GM18951 (cell line): ENCODE measurements at regions not wholly inside any gene's neighbourhood (a gene's known extent, or its start where the extent isn't known, plus 50 kb on each side); places are given as distances from the start of the nearest gene placed in this dataset.
"Not testable (repeated sequence)": the region's sequence is repeated elsewhere in the genome, so short reads cannot be mapped to it uniquely, and the experiment has no call there.

Source experiments
- POLR2A ChIP-seq: IDR thresholded peaks from 4 replicates; pipeline ENCODE4 v1.6.1; 2011; ENCODE audit warnings: mild to moderate bottlenecking; ENCODE audit not compliant: insufficient read length, insufficient read depth; ENCODE audit errors: extremely low read depth
- in situ Hi-C: fragments of 300-500 bp; cut with MboI; formaldehyde crosslinking; loops from one replicate; pipeline ENCODE4 v1.12.0; 2022; ENCODE audit warnings: low sequenced_read_pairs, mixed read lengths, inconsistent platforms; ENCODE audit not compliant: unreplicated experiment

DNA sequence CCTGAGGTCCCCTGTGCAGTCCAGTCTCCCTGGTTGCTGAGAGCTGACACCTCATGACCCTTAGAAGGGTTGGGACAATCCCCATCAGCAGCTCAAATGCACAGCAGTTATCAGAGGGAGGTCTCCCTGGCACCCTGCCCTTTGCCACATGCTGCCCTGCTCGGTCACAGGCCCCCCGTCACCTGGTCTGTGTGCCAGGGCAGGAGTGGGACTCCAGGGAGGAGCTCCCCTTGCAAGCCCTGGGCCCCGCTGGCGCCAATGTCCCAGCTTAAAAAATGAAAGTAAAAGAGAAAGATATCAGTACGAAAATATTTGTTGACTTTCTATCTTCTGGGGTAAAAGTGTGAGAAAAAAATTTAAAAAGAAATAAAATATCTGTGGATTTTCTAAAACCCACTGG is 68.1 kb upstream of the SLC22A16 start:
- no peak for TF ChIP-seq POLR2A
- in situ Hi-C loops: no loop called here

DNA sequence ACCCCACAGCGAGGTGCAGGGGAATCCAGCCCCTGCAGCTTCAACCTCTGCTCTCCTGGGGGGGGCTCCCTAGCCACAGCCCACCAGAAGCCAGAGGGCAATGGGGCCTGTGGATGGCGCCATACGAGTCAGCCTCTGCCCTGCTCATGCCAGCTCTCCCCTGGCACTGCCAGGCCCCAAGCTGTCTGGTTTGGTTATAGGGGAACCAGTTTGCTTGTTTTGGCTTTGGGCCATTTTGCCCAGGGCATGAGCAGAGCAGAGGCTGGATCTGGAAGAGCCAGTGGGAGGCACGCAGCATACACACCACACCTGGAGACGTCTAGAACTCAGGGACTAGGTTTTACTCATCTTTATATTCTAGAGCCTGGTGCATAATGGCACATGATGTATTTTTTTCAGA is 66.7 kb upstream of the SLC22A16 start:
- no peak for TF ChIP-seq POLR2A
- in situ Hi-C loops: no loop called here

DNA sequence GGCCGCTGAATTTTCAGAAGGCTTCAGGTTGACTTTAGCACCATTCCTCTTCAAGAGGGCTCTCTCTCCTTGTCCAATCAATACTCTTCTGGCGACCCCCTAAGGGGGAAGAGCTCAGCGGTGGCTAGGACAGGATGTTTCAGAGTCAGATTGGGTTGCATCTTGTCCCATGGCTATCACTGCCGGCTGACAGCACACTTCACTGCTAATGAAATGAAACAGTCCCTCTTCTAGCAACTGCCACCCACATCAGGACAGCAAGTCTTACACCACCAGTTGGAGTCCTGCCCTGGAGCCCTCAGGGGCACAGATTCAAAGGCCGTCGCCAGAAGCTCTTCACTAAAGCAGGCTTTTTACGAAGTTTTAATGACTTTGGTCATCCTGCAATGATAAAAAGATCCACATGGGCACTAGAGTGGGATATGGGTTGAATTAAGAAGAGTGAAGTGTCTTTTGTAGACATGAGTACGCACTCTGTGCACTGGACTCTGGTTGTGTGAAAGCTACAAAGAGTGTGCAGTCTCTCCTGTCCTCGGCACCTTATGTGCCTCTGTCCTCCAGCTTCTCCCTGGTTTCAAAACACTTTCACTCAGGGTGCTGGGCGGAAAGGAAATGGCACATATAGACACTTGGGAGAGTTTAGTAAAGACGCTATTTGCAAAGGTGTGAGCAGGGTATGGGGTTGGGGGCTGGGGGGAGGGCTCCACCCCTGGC is 66.1 kb upstream of the SLC22A16 start:
- in situ Hi-C loops: no loop called here
- no peak for TF ChIP-seq POLR2A

DNA sequence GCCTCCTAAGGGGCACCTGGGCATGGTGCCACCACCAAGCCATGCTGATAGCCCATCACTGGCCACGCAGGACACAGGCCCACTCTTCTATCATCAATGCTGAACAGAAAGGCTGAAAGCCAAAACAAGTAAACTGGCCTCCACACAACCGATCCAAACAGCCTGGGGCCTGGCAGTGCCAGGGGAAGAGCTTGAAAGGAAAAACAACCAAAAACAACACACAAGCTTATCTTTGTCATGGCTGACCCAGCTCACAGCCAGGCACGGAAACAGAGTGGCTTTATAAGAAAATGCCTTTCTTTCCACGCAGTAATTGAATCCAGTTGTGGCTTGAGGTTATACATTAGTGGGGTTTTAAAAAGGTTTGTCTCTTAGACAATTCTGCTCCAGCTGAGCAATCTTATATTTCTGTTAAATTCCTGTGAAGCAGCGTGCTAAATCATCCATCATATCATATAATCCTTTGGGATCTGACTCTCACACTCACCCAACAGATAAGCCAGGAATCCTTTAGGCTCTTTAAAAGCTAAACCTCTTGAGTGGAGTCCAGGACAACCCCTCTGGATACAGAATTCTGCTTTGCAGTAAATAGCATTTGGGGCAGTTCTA is 65.4 kb upstream of the SLC22A16 start:
- in situ Hi-C loops: no loop called here

DNA sequence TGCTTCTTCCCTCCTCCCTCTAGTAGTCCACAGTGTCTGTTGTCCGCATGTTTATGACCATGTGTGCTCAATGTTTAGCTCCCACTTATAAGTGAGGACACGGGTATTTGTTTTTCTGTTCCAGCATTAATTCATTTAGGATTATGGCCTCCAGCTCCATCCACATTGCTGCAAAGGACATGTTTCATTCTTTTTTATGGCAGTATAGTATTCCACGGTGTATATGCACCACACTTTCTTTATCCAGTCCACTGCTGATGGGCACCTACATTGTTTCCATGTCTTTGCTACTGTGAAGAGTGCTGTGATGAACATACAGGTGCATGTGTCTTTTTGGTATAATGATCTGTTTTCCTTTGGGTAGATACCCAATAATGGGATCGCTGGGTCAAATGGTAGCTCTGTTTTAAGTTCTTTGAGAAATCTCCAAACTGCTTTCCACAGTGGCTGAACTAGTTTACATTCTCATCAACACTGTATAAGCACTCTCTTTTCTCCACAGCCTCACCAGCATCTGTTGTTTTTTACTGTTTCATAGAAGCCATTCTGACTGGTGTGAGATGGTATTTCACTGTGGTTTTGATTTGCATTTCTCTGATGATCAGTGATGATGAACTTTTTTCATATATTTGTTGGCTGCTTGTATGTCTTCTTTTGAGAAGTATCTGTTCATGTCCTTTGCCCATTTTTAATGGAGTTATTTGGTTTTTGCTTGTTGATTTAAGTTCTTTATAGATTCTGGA is 63.0 kb upstream of the SLC22A16 start:
- in situ Hi-C loops: not testable (repeated sequence)

More for the DNA sequence above, 65.4 kb upstream of the SLC22A16 start:
- TF ChIP-seq POLR2A: no peak

DNA sequence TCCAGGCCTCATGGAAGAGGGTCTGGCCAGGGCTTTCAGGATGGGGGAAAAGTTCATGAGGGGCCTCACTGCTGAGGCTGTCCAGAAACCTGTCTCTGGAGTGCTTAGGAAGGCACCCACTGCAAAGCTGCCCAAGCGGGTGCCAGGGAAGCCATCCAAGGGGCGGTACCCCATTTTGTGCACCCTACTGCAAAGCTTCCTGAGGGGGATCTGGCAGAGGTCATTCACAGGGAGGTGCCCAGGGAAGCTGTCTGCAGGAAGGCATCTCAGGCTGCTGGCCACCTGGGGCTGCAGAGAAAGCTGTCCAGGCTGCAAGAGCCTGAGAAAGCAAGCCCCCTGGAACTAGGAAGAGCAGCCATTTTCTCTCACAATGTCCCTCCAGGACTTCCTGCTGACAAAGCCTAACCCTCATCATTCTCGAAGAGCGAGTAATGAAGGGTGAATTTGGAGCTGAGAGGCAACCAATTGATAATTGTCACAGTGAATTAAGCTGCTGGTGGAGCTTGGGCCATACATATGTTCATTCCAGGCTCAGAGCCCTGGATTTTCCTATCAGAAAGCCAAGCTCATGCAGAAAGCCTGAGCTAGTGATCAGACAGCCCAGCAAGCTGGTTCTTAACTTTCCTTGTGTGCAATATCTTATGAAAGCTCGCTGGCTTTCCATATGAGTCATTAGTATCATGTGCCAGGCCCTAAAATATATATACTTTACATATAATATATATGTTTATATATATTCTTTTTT is 62.2 kb upstream of the SLC22A16 start:
- TF ChIP-seq POLR2A: no peak
- in situ Hi-C loops: no loop called here

DNA sequence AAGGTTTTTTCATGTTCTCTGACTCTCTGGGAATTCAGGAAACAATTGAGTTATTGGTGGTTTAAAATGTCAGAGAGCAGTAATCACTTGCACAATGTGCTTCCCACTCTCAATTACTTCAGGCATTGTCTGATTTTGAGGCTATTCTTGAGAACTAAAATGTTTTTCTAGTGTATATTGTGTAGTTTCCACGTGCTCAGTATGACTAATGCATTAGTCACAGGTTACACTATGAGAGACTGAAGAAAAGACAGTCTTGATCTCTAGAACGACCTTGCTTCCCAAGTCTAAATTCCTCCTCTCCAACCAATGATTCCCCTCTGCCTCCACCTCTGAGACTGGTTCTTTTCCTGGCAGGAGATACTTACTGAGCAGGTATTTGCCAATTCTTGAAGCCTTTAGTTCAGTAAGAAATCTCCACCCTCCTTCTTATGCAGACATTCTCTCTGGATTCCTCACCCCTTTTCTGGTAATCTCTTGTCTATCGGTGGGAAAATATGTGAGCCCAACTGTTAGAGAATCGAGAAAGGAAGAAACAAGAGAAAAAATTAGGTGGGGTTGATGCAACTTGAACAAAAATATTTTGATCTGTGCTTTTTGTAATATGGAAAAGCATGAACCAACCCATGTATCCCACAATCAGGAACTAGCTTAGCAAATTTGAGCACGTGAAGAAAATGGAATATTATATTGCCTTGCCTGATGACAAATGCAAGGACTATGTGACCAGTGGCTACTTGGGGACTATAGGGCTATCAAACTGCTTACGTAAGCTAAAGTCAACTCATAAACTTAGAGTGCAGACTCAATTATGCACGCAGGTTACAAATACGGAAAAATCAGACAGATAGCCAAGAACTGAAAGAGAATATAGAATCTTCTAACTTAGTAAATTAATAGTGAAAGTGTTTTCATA is 61.1 kb upstream of the SLC22A16 start:
- in situ Hi-C loops: no loop called here
- TF ChIP-seq POLR2A: no peak

DNA sequence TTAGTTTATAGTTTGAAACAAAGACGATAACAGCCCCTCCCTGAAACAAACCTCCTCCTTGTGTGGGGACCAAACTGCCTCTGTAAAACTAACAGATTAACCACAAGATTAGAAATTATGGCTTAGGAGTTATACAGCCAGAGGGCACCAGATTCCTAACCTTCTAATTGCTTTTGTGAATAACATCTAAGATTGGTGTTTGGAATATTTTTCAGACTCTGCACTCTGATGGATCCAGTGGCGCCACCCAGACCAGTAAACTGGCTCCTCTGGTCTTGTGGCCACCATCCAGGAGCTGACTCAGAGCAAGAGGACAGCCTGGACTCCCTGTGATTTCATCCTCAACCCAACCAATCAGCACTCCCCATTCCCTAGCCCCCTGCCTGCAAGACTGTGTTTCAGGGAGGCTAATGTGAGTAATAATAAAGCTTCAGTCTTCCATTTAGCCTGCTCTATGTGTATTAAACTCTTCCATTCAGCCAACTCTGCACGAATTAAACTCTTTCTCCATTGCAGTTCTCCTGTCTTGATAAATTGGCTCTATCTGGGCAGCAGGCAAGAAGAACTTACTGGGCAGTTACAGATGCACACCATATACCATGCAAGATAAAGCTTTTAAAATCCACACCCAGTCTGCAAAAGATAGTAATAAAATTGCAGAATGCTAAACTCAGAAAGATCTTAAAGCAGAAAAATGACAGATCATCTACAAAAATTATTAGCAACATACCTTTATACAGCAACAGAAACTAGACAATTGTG is 58.5 kb upstream of the SLC22A16 start:
- no peak for TF ChIP-seq POLR2A
- in situ Hi-C loops: loop anchor here (5.0 kb wide), 1 partner anchor 462 kb away; no protein-coding TSS in a partner anchor

DNA sequence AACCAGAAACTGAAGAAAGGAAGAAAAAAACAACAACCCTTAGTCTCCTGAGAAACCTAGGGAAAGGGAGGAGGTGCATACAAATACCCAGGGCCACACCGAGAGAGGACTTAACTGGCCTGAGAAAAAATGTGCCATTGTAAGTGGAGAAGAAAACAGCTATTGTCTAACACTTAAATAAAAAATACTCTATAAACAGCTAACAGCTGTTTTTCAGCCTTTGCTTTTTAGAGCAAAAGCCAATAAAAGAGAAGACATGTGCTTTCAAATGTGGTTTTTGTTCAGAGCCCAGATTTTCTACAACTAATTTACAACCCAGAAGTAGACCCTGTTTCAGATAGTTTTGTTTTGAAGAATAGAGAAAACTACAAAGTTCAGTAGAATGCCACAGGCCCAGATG is 56.0 kb upstream of the SLC22A16 start:
- no peak for TF ChIP-seq POLR2A
- in situ Hi-C loops: loop anchor here (5.0 kb wide), 1 partner anchor 465 kb away; no protein-coding TSS in a partner anchor

DNA sequence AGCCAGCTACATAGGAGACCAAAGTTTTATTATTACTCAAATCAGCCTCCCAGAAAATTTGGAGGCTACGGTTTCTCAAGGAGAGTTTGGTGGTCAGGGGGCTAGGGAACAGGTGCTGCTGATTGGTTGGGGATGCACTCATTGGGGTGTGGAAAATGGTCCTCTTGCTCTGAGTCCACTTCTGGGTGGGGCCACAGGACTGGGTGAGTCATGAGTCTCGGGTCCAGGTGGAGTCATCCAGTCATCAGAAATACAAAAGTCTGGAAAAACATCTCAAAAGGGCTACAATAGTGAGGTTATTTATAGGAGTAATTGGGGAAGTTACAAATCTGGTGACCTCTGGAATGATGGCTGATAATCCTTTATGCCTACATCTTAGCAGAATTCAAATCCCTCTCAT is 54.3 kb upstream of the SLC22A16 start:
- no peak for TF ChIP-seq POLR2A
- in situ Hi-C loops: loop anchor here (5.0 kb wide), 1 partner anchor 467 kb away; no protein-coding TSS in a partner anchor

DNA sequence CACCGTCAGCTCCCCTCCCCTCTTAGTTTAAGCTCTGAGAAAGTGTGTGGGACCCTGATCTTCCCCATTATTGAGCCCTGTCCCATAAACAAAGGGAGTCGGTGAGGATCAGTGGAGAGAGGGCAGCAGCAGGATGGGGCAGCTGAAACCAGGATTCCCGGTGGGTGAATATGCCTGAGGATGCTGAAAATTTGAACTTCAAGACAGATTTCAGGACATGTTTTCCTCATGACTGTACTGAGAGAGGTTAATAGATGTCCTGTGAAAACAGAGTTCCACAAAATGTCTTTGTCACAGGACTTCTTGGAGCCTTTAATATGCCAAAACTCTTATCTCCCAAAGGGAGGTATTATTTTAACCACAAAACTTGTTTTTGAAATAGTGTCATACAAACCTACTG is 53.5 kb upstream of the SLC22A16 start:
- in situ Hi-C loops: loop anchor here (5.0 to 10.0 kb wide), 2 partner anchors 415 to 467 kb away; no protein-coding TSS in a partner anchor
- TF ChIP-seq POLR2A: no peak
